Liver (tissue), 3 donors: ENCODE measurements at regions not wholly inside any gene's neighbourhood (a gene's known extent, or its start where the extent isn't known, plus 50 kb on each side); places are given as distances from the start of the nearest gene placed in this dataset.

Experiments used
- EGR1 ChIP-seq, 2 donors: IDR thresholded peaks; 2 replicates each; pipeline ENCODE4 v1.6.1; 2016 to 2018; ENCODE audit warnings: antibody characterized with exemption in 2 of 2, low read depth in 2 of 2
- FOXA1 ChIP-seq: IDR thresholded peaks from 2 replicates; pipeline ENCODE4 v1.6.1; 2016; ENCODE audit warnings: antibody characterized with exemption
- GABPA ChIP-seq, 2 donors: IDR thresholded peaks in 1 of 2; conservative IDR thresholded peaks in 1 of 2; 2 replicates each; pipeline ENCODE4 v1.6.1; 2016; ENCODE audit warnings: antibody characterized with exemption in 2 of 2, mild to moderate bottlenecking in 1 of 2, moderate library complexity in 1 of 2
- JUND ChIP-seq, 2 donors: IDR thresholded peaks; 2 replicates each; pipeline ENCODE4 v1.6.1; 2016; ENCODE audit warnings: antibody characterized with exemption in 2 of 2
- MAX ChIP-seq: IDR thresholded peaks from 2 replicates; pipeline ENCODE4 v1.6.1; 2016; ENCODE audit warnings: antibody characterized with exemption
- RAD21 ChIP-seq, 2 donors: IDR thresholded peaks; 2 replicates each; pipeline ENCODE4 v1.6.1; 2016; ENCODE audit warnings: antibody characterized with exemption in 2 of 2, mild to moderate bottlenecking in 2 of 2
- REST ChIP-seq: IDR thresholded peaks from 2 replicates; pipeline ENCODE4 v1.6.1; 2016; ENCODE audit warnings: antibody characterized with exemption, mild to moderate bottlenecking
- RXRA ChIP-seq, 2 donors: IDR thresholded peaks; 2 replicates each; pipeline ENCODE4 v1.6.1; 2017 to 2018; ENCODE audit warnings: antibody characterized with exemption in 2 of 2, mild to moderate bottlenecking in 1 of 2
- SP1 ChIP-seq: IDR thresholded peaks from 2 replicates; pipeline ENCODE4 v1.6.1; 2018; ENCODE audit warnings: antibody characterized with exemption, mild to moderate bottlenecking
- TAF1 ChIP-seq: conservative IDR thresholded peaks from 2 replicates; pipeline ENCODE4 v1.6.1; 2016; ENCODE audit warnings: antibody characterized with exemption, mild to moderate bottlenecking
- YY1 ChIP-seq: IDR thresholded peaks from 2 replicates; pipeline ENCODE4 v1.6.1; 2016; ENCODE audit warnings: antibody characterized with exemption, mild to moderate bottlenecking
- ZBTB33 ChIP-seq: IDR thresholded peaks from 2 replicates; pipeline ENCODE4 v1.6.1; 2016; ENCODE audit warnings: antibody characterized with exemption
- TF ChIP-seq, protein P1 (sequence below): fragments of 150-350 bp; IDR thresholded peaks from 2 replicates; pipeline ENCODE4 v1.5.1; 2017; ENCODE audit warnings: improper control_type of control experiment, low read depth, low read length; ENCODE audit not compliant: missing input control
- TF ChIP-seq, protein P2 (sequence below): IDR thresholded peaks from 2 replicates; pipeline ENCODE4 v1.6.1; 2016; ENCODE audit warnings: antibody characterized with exemption
- donor health status: healthy.
- donor health status: healthy.

DNA sequence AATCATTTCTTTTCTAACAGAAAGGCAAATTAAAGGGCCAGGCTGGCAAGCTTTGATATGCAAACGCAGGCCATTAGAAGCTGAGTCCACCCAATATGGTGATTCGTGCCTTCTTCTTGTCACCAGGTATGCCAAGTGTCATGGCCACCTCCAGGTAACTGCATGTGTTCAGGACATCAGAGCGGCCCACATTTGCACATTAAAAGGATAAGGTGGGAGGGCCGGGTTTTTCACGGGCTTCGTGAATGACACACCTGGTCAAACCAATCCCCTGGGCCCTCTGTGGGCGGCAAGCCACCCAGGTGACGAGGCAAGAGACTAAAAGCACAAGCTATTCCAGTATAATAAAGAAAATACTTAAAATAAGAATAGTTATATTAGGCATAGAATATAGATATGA lies 75.9 kb upstream of the TSPAN11 start:
- TF ChIP-seq TAF1 (no peak), ZBTB33 (no peak), RAD21 (IDR thresholded peaks at IDR 0.05) (no peak), GABPA (IDR thresholded peaks at IDR 0.05 in 1 of 2, conservative IDR thresholded peaks at IDR 0.05 in 1 of 2) (no peak), JUND (IDR thresholded peaks at IDR 0.05) (no peak), REST (no peak), FOXA1 (no peak), MAX (no peak), YY1 (no peak), EGR1 (IDR thresholded peaks at IDR 0.05; ENCODE audit: low read depth in 2 of 2) (no peak), SP1 (no peak), RXRA (IDR thresholded peaks at IDR 0.05) (no peak)
- TF ChIP-seq, protein P1, sequence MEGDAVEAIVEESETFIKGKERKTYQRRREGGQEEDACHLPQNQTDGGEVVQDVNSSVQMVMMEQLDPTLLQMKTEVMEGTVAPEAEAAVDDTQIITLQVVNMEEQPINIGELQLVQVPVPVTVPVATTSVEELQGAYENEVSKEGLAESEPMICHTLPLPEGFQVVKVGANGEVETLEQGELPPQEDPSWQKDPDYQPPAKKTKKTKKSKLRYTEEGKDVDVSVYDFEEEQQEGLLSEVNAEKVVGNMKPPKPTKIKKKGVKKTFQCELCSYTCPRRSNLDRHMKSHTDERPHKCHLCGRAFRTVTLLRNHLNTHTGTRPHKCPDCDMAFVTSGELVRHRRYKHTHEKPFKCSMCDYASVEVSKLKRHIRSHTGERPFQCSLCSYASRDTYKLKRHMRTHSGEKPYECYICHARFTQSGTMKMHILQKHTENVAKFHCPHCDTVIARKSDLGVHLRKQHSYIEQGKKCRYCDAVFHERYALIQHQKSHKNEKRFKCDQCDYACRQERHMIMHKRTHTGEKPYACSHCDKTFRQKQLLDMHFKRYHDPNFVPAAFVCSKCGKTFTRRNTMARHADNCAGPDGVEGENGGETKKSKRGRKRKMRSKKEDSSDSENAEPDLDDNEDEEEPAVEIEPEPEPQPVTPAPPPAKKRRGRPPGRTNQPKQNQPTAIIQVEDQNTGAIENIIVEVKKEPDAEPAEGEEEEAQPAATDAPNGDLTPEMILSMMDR = no peak
- TF ChIP-seq, protein P2, sequence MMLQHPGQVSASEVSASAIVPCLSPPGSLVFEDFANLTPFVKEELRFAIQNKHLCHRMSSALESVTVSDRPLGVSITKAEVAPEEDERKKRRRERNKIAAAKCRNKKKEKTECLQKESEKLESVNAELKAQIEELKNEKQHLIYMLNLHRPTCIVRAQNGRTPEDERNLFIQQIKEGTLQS = no peak
